ENCODE measurements at regions not wholly inside any gene's neighbourhood (a gene's known extent, or its start where the extent isn't known, plus 50 kb on each side); places are given as distances from the start of the nearest gene placed in this dataset.

DNA sequence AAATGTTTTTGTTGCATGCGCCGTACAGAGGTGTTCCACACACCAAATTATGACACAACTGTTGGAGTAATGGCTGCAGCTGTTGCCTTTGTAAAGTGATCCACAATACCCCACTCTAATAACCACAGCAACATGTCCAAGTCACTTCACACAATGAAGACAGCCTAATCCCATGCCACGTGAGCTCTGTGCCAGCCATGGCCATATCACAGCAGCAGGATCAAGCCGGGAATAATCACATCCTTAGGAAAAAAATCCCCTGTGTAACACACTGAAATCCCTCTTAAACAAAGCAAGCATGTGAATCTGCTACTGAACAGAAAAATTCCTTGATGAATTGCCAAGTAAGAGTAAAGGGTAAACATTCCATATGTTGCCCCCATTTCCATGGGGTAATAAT, 179.5 kb upstream of the PARD3B start:
- no peaks in the 10 kb centered on the region for H3K9me3 Mint-ChIP-seq
- POLR2A ChIA-PET = no interaction called here

DNA sequence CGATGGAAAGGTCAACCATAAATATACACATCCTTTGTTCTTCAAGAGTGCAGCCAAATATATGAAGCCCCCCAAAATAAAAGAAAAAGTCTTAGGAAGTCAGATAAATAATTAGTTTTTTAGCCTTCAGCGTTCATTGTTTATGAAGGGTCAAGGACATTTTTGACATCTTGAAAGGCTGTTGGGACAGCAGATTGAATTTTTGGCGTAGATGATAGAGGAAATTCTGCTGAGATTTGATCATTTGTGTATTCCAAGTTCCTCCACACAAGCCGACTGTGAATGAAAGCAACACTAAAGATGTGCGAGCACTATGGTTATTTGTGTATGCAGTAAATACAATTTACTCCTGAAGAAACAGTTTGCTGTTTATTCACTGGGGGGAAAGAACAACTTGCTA, 177.8 kb upstream of the PARD3B start:
- ChIA-PET CTCF (no interaction called here), POLR2A (no interaction called here)
- Mint-ChIP-seq H3K9me3 (no peaks in the 10 kb centered on the region), H3K4me3 (no peak overlapping the region), H3K4me1 (no peaks in the 10 kb centered on the region), H3K27ac (no peak overlapping the region), H3K27me3 (peaks cover 6% of the 10 kb centered on the region), H3K36me3 (ENCODE audit: low read depth) (no peaks in the 10 kb centered on the region)
- intact Hi-C loops (cut with micrococcal nuclease) = no loop called here
- ATAC-seq (ENCODE audit: low read depth) = no peak
- DNase-seq = no peak
- TF ChIP-seq, protein P1, sequence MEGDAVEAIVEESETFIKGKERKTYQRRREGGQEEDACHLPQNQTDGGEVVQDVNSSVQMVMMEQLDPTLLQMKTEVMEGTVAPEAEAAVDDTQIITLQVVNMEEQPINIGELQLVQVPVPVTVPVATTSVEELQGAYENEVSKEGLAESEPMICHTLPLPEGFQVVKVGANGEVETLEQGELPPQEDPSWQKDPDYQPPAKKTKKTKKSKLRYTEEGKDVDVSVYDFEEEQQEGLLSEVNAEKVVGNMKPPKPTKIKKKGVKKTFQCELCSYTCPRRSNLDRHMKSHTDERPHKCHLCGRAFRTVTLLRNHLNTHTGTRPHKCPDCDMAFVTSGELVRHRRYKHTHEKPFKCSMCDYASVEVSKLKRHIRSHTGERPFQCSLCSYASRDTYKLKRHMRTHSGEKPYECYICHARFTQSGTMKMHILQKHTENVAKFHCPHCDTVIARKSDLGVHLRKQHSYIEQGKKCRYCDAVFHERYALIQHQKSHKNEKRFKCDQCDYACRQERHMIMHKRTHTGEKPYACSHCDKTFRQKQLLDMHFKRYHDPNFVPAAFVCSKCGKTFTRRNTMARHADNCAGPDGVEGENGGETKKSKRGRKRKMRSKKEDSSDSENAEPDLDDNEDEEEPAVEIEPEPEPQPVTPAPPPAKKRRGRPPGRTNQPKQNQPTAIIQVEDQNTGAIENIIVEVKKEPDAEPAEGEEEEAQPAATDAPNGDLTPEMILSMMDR (IDR thresholded peaks at IDR 0.05) = no peak

More for the DNA sequence above, 179.5 kb upstream of the PARD3B start:
- CTCF ChIA-PET = no interaction called here
- peaks cover 3% of the 10 kb centered on the region for H3K27me3 Mint-ChIP-seq
- no peak for ATAC-seq (ENCODE audit: low read depth)
- intact Hi-C loops (cut with micrococcal nuclease) = no loop called here
- TF ChIP-seq, protein P1 (IDR thresholded peaks at IDR 0.05) = no peak
- no peak overlapping the region for H3K4me3 Mint-ChIP-seq
- DNase-seq = no peak
- H3K36me3 Mint-ChIP-seq (ENCODE audit: low read depth) = no peaks in the 10 kb centered on the region
- no peaks in the 10 kb centered on the region for H3K4me1 Mint-ChIP-seq
- H3K27ac Mint-ChIP-seq = no peak overlapping the region

DNA sequence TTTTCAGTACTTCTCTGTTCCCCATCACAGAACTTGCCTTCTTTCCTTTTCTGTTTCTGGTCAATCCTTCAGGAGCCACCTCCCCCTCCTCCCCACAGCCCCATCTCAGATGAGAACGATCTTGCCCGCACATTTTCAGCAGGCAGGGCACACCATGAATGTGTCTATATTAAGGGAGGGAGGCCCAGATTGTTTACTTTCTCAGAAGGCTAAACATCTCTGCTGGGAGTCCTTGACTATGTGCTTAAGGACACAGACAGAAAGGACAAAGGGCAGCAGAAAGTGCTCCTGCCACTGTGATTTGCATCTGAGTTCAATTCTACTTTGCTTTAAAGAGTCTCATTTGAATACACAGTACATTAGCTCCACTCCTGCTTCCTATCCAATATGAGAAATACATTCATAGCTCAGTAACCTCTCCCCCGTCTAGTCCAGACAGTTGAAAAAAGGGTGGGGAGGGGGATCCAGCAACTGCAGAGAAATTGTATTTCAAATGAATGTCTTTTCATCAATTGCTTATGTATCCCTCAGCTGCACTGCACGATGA, 175.0 kb upstream of the PARD3B start:
- Mint-ChIP-seq H3K36me3 (ENCODE audit: low read depth) (no peaks in the 10 kb centered on the region), H3K27ac (no peak overlapping the region), H3K27me3 (peaks cover 6% of the 10 kb centered on the region), H3K4me1 (no peaks in the 10 kb centered on the region), H3K4me3 (no peak overlapping the region), H3K9me3 (no peaks in the 10 kb centered on the region)
- TF ChIP-seq, protein P1 (IDR thresholded peaks at IDR 0.05) = no peak
- ChIA-PET CTCF (no interaction called here), POLR2A (no interaction called here)
- intact Hi-C loops (cut with micrococcal nuclease) = no loop called here
- no peak for ATAC-seq (ENCODE audit: low read depth)
- DNase-seq = no peak

DNA sequence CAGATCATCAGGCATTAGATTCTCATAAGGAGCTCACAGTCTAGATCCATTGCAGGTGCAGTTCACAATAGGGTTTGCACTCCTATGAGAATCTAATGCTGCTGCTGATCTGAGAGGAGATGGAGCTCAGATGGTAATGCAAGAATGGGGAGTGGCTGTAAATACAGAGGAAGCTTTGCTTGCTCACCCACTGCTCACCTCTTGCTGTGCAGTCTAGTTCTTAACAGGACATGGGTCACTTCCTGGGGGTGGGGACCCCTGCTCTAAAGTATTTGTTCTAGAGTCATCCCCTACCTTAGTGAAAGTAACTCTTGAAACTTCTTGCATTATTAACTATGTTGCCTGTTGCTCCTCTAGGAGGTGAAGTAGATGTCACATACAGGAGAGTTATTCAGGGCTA, 171.3 kb upstream of the PARD3B start:
- ChIA-PET POLR2A (no interaction called here), CTCF (no interaction called here)
- H3K27me3 Mint-ChIP-seq = peaks cover 6% of the 10 kb centered on the region
- TF ChIP-seq, protein P1 (IDR thresholded peaks at IDR 0.05) = no peak
- H3K9me3 Mint-ChIP-seq = no peaks in the 10 kb centered on the region
- no peak overlapping the region for H3K27ac Mint-ChIP-seq
- H3K4me1 Mint-ChIP-seq = no peaks in the 10 kb centered on the region
- H3K36me3 Mint-ChIP-seq (ENCODE audit: low read depth) = no peaks in the 10 kb centered on the region
- no peak overlapping the region for H3K4me3 Mint-ChIP-seq
- ATAC-seq (ENCODE audit: low read depth) (no peak), DNase-seq (no peak)
- intact Hi-C loops (cut with micrococcal nuclease) = no loop called here

DNA sequence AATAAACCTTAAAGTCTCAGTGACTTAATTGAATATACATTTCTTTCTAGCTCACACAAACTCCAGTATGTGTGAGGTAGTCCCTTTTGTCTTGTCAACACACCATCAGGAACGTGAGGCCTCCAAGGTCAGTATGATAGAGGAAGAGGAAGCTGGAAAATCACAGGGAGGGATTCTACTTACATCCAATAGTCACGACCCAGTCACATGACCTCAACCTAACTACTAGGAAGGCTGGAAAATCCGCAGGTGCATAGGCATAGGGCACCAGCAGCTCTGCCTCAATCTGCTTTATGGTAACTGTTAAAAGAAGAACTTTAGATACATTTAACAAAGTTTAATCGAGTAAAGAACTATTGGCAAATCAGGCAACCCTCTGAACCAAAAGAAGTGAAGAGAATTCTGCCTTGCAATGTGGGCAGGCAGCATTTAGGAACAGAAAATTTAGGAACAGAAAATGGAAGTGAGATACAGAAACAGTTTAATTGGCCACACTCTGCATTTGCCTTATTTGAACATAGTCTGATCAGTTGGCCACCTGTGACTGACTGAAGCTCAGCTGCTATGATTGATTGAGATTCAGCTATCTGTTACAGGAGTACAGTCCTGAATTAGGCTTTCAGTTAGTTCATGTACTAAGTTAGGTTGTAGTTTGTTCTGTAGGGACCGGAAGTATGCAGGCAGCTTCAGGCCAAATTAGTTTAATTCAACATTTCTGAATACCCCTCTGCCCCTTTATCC, 165.0 kb upstream of the PARD3B start:
- Mint-ChIP-seq H3K27me3 (no peaks in the 10 kb centered on the region), H3K36me3 (ENCODE audit: low read depth) (no peaks in the 10 kb centered on the region), H3K4me1 (no peaks in the 10 kb centered on the region), H3K4me3 (no peak overlapping the region), H3K27ac (no peak overlapping the region), H3K9me3 (peaks cover 4% of the 10 kb centered on the region)
- POLR2A ChIA-PET = no interaction called here
- no peak for DNase-seq
- intact Hi-C loops (cut with micrococcal nuclease) = no loop called here
- TF ChIP-seq, protein P1 (IDR thresholded peaks at IDR 0.05) = no peak
- no peak for ATAC-seq (ENCODE audit: low read depth)
- CTCF ChIA-PET = no interaction called here
